Fibroblast of lung (primary cell): ENCODE measurements at regions not wholly inside any gene's neighbourhood (a gene's known extent, or its start where the extent isn't known, plus 50 kb on each side); places are given as distances from the start of the nearest gene placed in this dataset.

ENCODE experiments used
- DNase-seq, 2 donors: peaks; one replicate each; pipeline versions ENCODE4 v3.0.0 to v3.0.0-alpha.2; 2010; ENCODE audit warnings: low read depth in 2 of 2
- H2AFZ ChIP-seq: 2 replicates; pipeline ENCODE4 v1.5.1; 2012; ENCODE audit warnings: low read length, control low read depth, inconsistent platforms
- H3K27ac ChIP-seq: 2 replicates; pipeline ENCODE4 v1.5.1; 2011; ENCODE audit warnings: low read length, control low read depth; ENCODE audit not compliant: insufficient read depth
- H3K27me3 ChIP-seq: 2 replicates; pipeline ENCODE4 v1.5.1; 2011; ENCODE audit warnings: mild to moderate bottlenecking, low read length; ENCODE audit not compliant: control insufficient read depth, insufficient read depth
- H3K36me3 ChIP-seq: 2 replicates; pipeline ENCODE4 v1.5.1; 2011; ENCODE audit warnings: low read length; ENCODE audit not compliant: control insufficient read depth, insufficient read depth
- H3K4me1 ChIP-seq: 2 replicates; pipeline ENCODE4 v1.5.1; 2011; ENCODE audit warnings: low read length; ENCODE audit not compliant: control insufficient read depth, insufficient read depth; ENCODE audit errors: extremely low read depth
- H3K4me2 ChIP-seq: 2 replicates; pipeline ENCODE4 v1.5.1; 2011; ENCODE audit warnings: low read length, control low read depth; ENCODE audit not compliant: insufficient read depth; ENCODE audit errors: extremely low read depth
- H3K4me3 ChIP-seq, 4 experiments: fragments of 200-600 bp in 1 of 4; sonication (generic) in 1 of 4; replicated peaks in 1 of 4; 2 replicates each; pipeline ENCODE4 v1.5.1; 2011 to 2016; ENCODE audit warnings: low read length in 4 of 4, low read depth in 3 of 4, mild to moderate bottlenecking in 3 of 4, control low read depth in 2 of 4, inconsistent platforms in 1 of 4, mixed read lengths in 1 of 4; ENCODE audit not compliant: insufficient read depth in 1 of 4; ENCODE audit errors: control extremely low read depth in 1 of 4
- H3K79me2 ChIP-seq: 2 replicates; pipeline ENCODE4 v1.5.1; 2012; ENCODE audit warnings: mild to moderate bottlenecking, low read length, inconsistent platforms; ENCODE audit not compliant: control insufficient read depth, insufficient read depth
- H3K9ac ChIP-seq: 2 replicates; pipeline ENCODE4 v1.5.1; 2011; ENCODE audit warnings: mild to moderate bottlenecking, low read length, control low read depth; ENCODE audit not compliant: insufficient read depth
- H3K9me3 ChIP-seq: 2 replicates; pipeline ENCODE4 v1.5.1; 2012; ENCODE audit warnings: low read depth, low read length; ENCODE audit not compliant: control insufficient read depth, insufficient read depth
- H4K20me1 ChIP-seq: 2 replicates; pipeline ENCODE4 v1.5.1; 2011; ENCODE audit warnings: low read length; ENCODE audit not compliant: control insufficient read depth, insufficient read depth; ENCODE audit errors: extremely low read depth
- CTCF ChIP-seq, 2 donors: IDR thresholded peaks in 1 of 2; conservative IDR thresholded peaks in 1 of 2; 1 replicate in 1 of 2; 2 replicates in 1 of 2; pipeline ENCODE4 v1.5.1; 2011 to 2012; ENCODE audit warnings: low read length in 2 of 2, control low read depth in 1 of 2, inconsistent platforms in 1 of 2, low read depth in 1 of 2, mild to moderate bottlenecking in 1 of 2
- EZH2 ChIP-seq: IDR thresholded peaks from 2 replicates; pipeline ENCODE4 v1.5.1; 2012; ENCODE audit warnings: low read length, control low read depth, mild to moderate bottlenecking; ENCODE audit errors: missing control alignments

- no peak overlapping the region for H3K4me3 ChIP-seq
- DNase-seq: no peak
- H3K9ac ChIP-seq: no peak overlapping the region
- no peaks in the 10 kb centered on the region for H3K36me3 ChIP-seq
- no peak overlapping the region for H3K4me2 ChIP-seq
- no peaks in the 10 kb centered on the region for H3K4me1 ChIP-seq
- no peaks in the 10 kb centered on the region for H3K79me2 ChIP-seq
- no peak overlapping the region for H2AFZ ChIP-seq
- no peaks in the 10 kb centered on the region for H4K20me1 ChIP-seq
- no peaks in the 10 kb centered on the region for H3K27me3 ChIP-seq
- no peak for TF ChIP-seq CTCF (conservative IDR thresholded peaks at IDR 0.05 in 1 of 2, IDR thresholded peaks at IDR 0.05 in 1 of 2; ENCODE audit: low read depth in 1 of 2, low read length in 2 of 2)
- TF ChIP-seq EZH2: no peak
- H3K9me3 ChIP-seq: no peaks in the 10 kb centered on the region
- H3K27ac ChIP-seq: no peak overlapping the region
Observed at GRCh38 chr17:14693382-14693781, 392.5 kb downstream of the HS3ST3B1 start.

GRCh38 chr17:14690704-14691103 lies 389.8 kb downstream of the HS3ST3B1 start:
- Histone ChIP-seq H3K27me3 (no peaks in the 10 kb centered on the region), H3K4me1 (no peaks in the 10 kb centered on the region), H3K4me3 (no peak overlapping the region), H3K9ac (no peak overlapping the region), H3K79me2 (no peaks in the 10 kb centered on the region), H2AFZ (no peak overlapping the region), H3K36me3 (no peaks in the 10 kb centered on the region), H4K20me1 (no peaks in the 10 kb centered on the region), H3K9me3 (no peaks in the 10 kb centered on the region), H3K4me2 (no peak overlapping the region), H3K27ac (no peak overlapping the region)
- TF ChIP-seq EZH2: no peak
- no peak for TF ChIP-seq CTCF (conservative IDR thresholded peaks at IDR 0.05 in 1 of 2, IDR thresholded peaks at IDR 0.05 in 1 of 2; ENCODE audit: low read depth in 1 of 2, low read length in 2 of 2)
- DNase-seq: no peak

- Histone ChIP-seq H2AFZ (no peak overlapping the region), H3K79me2 (no peaks in the 10 kb centered on the region), H3K27me3 (no peaks in the 10 kb centered on the region), H3K36me3 (no peaks in the 10 kb centered on the region), H3K9me3 (no peaks in the 10 kb centered on the region), H3K4me1 (no peaks in the 10 kb centered on the region), H3K9ac (no peak overlapping the region), H4K20me1 (no peaks in the 10 kb centered on the region), H3K27ac (no peak overlapping the region), H3K4me3 (no peak overlapping the region), H3K4me2 (no peak overlapping the region)
- TF ChIP-seq CTCF (conservative IDR thresholded peaks at IDR 0.05 in 1 of 2, IDR thresholded peaks at IDR 0.05 in 1 of 2; ENCODE audit: low read depth in 1 of 2, low read length in 2 of 2): no peak
- no peak for DNase-seq
Observed at GRCh38 chr17:14688134-14688533, 387.3 kb downstream of the HS3ST3B1 start.
